Fibroblast of skin of right biceps (primary cell): ENCODE measurements at regions not wholly inside any gene's neighbourhood (a gene's known extent, or its start where the extent isn't known, plus 50 kb on each side); places are given as distances from the start of the nearest gene placed in this dataset.
"Not testable (repeated sequence)": the region's sequence is repeated elsewhere in the genome, so short reads cannot be mapped to it uniquely, and the experiment has no call there.

Source experiments
- DNase-seq: peaks from one replicate; pipeline ENCODE4 v3.0.0-alpha.2; 2013

DNA sequence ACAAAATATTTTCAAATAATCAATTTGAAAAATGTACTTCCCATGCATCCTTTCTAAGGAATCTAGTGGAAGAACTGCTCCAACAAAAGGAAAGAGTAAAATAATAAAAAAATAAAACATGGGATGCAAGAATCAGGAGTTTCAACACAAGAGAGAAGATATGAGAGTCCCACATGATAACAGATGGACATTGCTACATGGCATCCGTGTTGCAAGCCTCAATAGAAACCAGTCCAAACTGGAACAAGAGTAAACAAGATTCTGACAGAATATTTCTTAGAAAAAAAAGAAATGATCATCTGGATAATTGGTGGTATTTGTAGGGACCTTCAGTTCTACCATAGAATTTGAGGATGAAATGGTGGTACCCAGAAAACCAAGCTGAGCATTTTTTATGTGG, 186.8 kb downstream of the FRK start:
- no peak for DNase-seq

DNA sequence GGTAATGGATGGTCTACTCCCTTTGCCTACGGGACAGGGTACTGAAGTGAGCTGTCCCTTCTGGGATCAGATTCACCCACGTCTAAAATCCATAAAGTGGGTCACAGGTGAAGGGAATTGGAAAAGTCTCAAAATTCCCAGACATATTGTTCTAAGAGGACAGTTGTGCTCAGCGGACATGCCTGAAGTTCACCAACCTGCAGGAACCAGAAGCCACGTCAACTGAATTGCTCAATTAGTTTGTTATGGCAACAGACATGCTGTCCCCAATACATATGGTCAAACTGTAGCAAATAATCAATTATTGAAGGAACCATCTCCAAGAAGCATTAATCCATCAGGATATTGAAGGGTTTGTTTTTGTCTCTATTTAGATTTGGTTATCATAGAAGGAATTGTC, 190.2 kb downstream of the FRK start:
- DNase-seq, result no peak

DNA sequence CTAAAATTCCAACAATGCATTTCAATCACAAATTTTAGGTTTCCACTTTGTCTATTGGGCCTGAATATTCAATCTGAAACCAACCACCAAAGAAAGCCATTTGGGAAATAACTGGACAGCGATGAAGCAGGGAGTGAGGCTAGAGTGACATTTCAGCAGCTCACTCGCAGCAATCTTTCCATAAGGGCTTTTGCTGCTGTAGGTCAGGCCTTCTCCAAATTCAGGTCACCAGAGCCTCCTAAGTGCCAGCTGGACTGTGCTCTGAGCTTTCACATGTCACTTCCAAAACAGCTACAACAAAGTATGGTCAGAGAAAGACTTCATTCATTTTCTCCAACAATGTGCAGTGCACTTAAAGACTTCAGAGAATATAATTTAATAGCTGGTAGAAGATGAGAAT, 194.8 kb downstream of the FRK start:
- no peak for DNase-seq

GRCh38 chr6:115863211-115863610, 197.5 kb downstream of the FRK start:
- DNase-seq, result no peak

GRCh38 chr6:115861658-115862057, 199.0 kb downstream of the FRK start:
- DNase-seq, result not testable (repeated sequence)

DNA sequence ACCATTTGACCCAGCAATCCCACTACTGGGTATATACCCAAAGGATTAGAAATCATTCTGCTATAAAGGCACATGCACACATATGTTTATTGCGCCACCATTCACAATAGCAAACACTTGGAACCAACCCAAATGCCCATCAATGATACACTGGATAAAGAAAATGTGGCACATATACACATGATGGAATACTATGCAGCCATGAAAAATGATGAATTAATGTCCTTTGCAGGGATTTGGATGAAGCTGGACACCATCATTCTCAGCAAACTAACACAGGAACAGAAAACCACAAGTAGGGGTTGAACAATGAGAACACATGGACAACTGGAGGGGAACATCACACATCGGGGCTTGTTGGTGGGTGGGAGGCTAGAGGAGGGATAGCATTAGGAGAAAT, 201.1 kb downstream of the FRK start:
- not testable (repeated sequence) for DNase-seq

- DNase-seq, result no peak
These were observed 205.6 kb downstream of the FRK start for GRCh38 chr6:115854866-115855665.

GRCh38 chr6:115847671-115848070, 213.0 kb downstream of the FRK start:
- no peak for DNase-seq

GRCh38 chr6:115843945-115844344, 216.7 kb downstream of the FRK start:
- DNase-seq, result no peak

DNA sequence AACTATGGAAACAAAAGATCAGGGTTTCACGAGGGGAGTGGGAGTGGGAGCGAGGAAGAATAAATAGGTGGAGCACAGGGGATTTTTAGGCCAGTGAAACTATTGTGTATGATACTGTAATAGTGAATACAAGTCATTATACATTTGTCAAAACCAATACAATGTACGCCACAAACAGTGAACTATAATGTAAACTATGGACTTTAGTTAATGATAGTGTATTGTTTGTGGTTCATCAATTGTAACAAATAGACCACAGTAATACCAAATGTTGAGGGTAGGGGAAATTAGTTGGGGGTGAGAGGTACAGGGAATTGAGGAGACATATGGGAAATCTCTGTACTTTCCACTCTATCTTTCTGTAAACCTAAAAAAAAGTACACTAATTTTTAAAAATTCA, 218.4 kb downstream of the FRK start:
- no peak for DNase-seq

GRCh38 chr6:115839583-115840181, 221.0 kb downstream of the FRK start:
- no peak for DNase-seq

GRCh38 chr6:115838763-115839401, 221.8 kb downstream of the FRK start:
- DNase-seq, result peak; percentile 22

DNA sequence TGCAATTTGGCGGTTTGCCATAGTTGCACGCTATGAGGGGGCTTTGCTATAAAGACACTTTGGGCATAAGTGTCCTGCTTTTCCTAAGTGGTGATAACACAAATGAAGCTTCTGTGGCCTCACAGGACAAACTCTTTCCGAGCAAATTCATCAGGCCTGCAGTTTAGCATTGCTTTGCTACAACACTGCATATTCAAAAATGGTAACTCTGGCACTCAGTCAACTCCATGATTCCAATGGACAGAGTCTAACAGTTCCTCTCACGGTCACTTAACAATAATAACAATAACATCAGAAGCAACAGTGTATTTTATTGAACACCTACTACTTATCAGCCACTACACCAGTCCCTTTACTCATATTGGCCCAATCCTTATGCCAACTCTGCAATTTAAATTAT, 222.5 kb downstream of the FRK start:
- DNase-seq, result no peak

DNA sequence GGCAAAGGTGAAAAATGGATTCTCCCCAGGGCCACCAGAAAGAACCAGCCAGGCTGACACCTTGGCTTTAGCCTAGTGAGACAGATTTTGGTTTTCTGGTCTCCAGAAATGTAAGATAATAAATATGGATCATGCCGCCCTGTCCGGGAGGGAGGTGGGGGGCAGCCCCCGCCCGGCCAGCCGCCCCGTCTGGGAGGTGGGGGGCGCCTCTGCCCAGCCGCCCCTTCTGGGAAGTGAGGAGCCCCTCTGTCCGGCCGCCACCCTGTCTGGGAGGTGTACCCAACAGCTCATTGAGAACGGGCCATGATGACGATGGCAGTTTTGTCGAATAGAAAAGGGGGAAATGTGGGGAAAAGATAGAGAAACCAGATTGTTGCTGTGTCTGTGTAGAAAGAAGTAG, 224.3 kb downstream of the FRK start:
- not testable (repeated sequence) for DNase-seq

DNA sequence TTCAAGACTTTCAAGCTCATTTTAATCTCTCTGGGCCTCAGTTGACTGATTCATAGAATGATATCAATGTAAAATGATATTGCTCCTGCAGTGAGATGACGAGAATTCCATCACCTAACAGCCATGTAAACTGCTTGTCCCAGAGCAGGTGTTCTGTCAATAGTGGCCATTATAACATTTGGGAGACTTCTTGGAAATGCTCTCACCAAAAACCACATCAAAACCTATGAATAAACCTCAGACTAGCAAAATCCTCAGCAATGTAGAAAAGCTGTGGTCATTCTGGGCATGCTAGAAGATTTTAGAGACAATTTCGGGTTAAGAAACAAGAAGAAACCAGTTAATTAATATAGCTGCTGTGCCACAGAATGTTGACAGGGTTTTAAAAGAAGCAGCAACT, 225.4 kb downstream of the FRK start:
- no peak for DNase-seq

GRCh38 chr6:115834542-115834941, 226.1 kb downstream of the FRK start:
- not testable (repeated sequence) for DNase-seq

GRCh38 chr6:115832786-115833185, 227.9 kb downstream of the FRK start:
- DNase-seq, result no peak

- no peak for DNase-seq
These were observed 228.5 kb downstream of the FRK start for GRCh38 chr6:115832186-115832585.

GRCh38 chr6:115830895-115831294, 229.8 kb downstream of the FRK start:
- no peak for DNase-seq

GRCh38 chr6:115821798-115822197, 238.9 kb downstream of the FRK start:
- DNase-seq, result no peak

DNA sequence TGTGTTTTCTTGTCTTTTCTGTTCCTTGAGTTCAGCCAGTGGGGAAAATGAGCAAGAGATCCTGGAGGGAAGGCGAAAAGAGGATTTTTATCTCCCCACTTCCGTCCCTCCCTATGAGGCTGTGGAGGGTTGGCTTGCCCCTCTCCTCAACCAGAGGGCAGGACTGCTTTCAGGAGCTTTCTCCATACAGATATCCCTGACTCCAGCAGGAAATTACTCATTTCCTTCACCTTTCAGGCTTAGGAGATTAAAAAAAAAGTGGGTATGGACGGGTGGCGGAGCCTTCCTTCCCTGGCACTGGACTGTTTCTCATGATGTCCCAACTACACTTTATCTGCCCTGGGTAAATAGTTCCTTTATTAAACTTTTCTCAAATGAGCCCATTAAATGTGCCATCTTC, 241.2 kb downstream of the FRK start:
- no peak for DNase-seq

DNA sequence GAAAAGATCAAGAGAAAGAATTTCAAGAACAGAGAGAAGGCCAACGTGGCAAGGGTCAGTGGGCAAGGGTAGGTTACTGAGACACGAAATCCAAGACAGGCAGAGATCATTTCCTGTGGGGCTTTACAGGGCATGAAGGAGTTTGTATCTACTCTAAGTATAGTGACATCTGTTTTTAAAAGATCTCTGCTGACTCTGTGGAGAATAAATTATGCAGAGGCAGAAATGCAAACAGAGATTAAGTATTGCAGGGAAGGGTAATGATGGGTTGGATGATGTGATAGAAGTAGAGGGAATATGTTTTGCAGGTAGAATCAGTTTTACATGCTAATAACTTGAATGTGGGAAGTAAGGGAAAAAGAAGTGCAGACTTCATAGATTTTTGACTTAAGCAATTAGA, 243.5 kb downstream of the FRK start:
- DNase-seq, result no peak

GRCh38 chr6:115814907-115815306, 245.8 kb downstream of the FRK start:
- DNase-seq, result no peak

- DNase-seq, result no peak
These were observed 249.2 kb downstream of the FRK start for GRCh38 chr6:115811541-115811940.
